ENCODE measurements at regions not wholly inside any gene's neighbourhood (a gene's known extent, or its start where the extent isn't known, plus 50 kb on each side); places are given as distances from the start of the nearest gene placed in this dataset.
"Not testable (repeated sequence)": the region's sequence is repeated elsewhere in the genome, so short reads cannot be mapped to it uniquely, and the experiment has no call there.

- ATAC-seq; intact Hi-C loops (cut with DNase I); DNase-seq: not testable (repeated sequence)
Observed at GRCh38 chr14:45888766-45889285, 635.8 kb upstream of the MIS18BP1 start.

- DNase-seq (no peak), ATAC-seq (no peak)
- intact Hi-C loops (cut with DNase I): no loop called here
Observed at GRCh38 chr14:45877981-45878380, 625.0 kb upstream of the MIS18BP1 start.

- no peak for ATAC-seq
- intact Hi-C loops (cut with DNase I): no loop called here
- no peak for DNase-seq
Observed at GRCh38 chr14:45868863-45869262, 615.9 kb upstream of the MIS18BP1 start.

- DNase-seq (no peak), ATAC-seq (no peak)
- intact Hi-C loops (cut with DNase I): no loop called here
Observed at GRCh38 chr14:45868377-45868776, 615.4 kb upstream of the MIS18BP1 start.

- no peak for ATAC-seq
- DNase-seq: no peak
- intact Hi-C loops (cut with DNase I): no loop called here
Observed at GRCh38 chr14:45867046-45867894, 614.3 kb upstream of the MIS18BP1 start.

GRCh38 chr14:45838597-45838996, 585.6 kb upstream of the MIS18BP1 start:
- ATAC-seq: no peak
- DNase-seq: no peak
- intact Hi-C loops (cut with DNase I): no loop called here

GRCh38 chr14:45819107-45819506, 566.1 kb upstream of the MIS18BP1 start:
- ATAC-seq (no peak), DNase-seq (no peak)
- intact Hi-C loops (cut with DNase I): no loop called here

GRCh38 chr14:45811155-45811554, 558.2 kb upstream of the MIS18BP1 start:
- no peak for ATAC-seq
- intact Hi-C loops (cut with DNase I): no loop called here
- DNase-seq: no peak

GRCh38 chr14:45810152-45810872, 557.3 kb upstream of the MIS18BP1 start:
- no peak for ATAC-seq
- intact Hi-C loops (cut with DNase I): no loop called here
- DNase-seq: no peak

- intact Hi-C loops (cut with DNase I): no loop called here
- DNase-seq: no peak
- ATAC-seq: no peak
Observed at GRCh38 chr14:45807178-45807899, 554.3 kb upstream of the MIS18BP1 start.

GRCh38 chr14:45799511-45799910, 546.5 kb upstream of the MIS18BP1 start:
- intact Hi-C loops (cut with DNase I): no loop called here
- DNase-seq: no peak
- ATAC-seq: no peak

- DNase-seq: no peak
- ATAC-seq: no peak
- intact Hi-C loops (cut with DNase I): no loop called here
Observed at GRCh38 chr14:45798659-45799058, 545.7 kb upstream of the MIS18BP1 start.

GRCh38 chr14:45796006-45796405, 543.0 kb upstream of the MIS18BP1 start:
- DNase-seq; ATAC-seq; intact Hi-C loops (cut with DNase I): not testable (repeated sequence)

GRCh38 chr14:45793081-45793480, 540.1 kb upstream of the MIS18BP1 start:
- DNase-seq: no peak

GRCh38 chr14:45790293-45790692, 537.3 kb upstream of the MIS18BP1 start:
- intact Hi-C loops (cut with DNase I): no loop called here
- ATAC-seq (no peak), DNase-seq (no peak)

More at GRCh38 chr14:45793081-45793480, 540.1 kb upstream of the MIS18BP1 start:
- intact Hi-C loops (cut with DNase I): no loop called here
- no peak for ATAC-seq

GRCh38 chr14:45787167-45787566, 534.2 kb upstream of the MIS18BP1 start:
- ATAC-seq: no peak
- no peak for DNase-seq
- intact Hi-C loops (cut with DNase I): no loop called here

- intact Hi-C loops (cut with DNase I): no loop called here
- DNase-seq (no peak), ATAC-seq (no peak)
Observed at GRCh38 chr14:45786266-45786665, 533.3 kb upstream of the MIS18BP1 start.

- no peak for DNase-seq
- no peak for ATAC-seq
- intact Hi-C loops (cut with DNase I): no loop called here
Observed at GRCh38 chr14:45785240-45785639, 532.2 kb upstream of the MIS18BP1 start.

- DNase-seq: no peak
- ATAC-seq: no peak
- intact Hi-C loops (cut with DNase I): no loop called here
Observed at GRCh38 chr14:45766247-45766646, 513.2 kb upstream of the MIS18BP1 start.

GRCh38 chr14:45757655-45758054, 504.7 kb upstream of the MIS18BP1 start:
- intact Hi-C loops (cut with DNase I): no loop called here
- no peak for DNase-seq
- no peak for ATAC-seq

Measured in left cardiac atrium (tissue), 4 donors.